Stimulated activated naive CD8-positive, alpha-beta T cell treated with anti-CD3 and anti-CD28 coated beads, Interleukin-15, amount 100 ng/mL, for 72 hours (primary cell): ENCODE measurements at regions not wholly inside any gene's neighbourhood (a gene's known extent, or its start where the extent isn't known, plus 50 kb on each side); places are given as distances from the start of the nearest gene placed in this dataset.
"Not testable (repeated sequence)": the region's sequence is repeated elsewhere in the genome, so short reads cannot be mapped to it uniquely, and the experiment has no call there.

Experiments
- ATAC-seq: fragments of 150-1000 bp; cut with Tn5 transposase; 2 replicates; pipeline ENCODE4 v1.10.0; 2021; ENCODE audit warnings: mild to moderate bottlenecking, moderate library complexity
- DNase-seq, 2 donors: peaks; one replicate each; pipeline ENCODE4 v3.0.0; 2021 to 2022
- H3K27ac Mint-ChIP-seq, 2 donors: one replicate each; pipeline ENCODE4 v1.8.0; 2022; ENCODE audit warnings: mild to moderate bottlenecking in 2 of 2, mixed read lengths in 2 of 2, moderate library complexity in 2 of 2
- H3K27me3 Mint-ChIP-seq: one replicate; pipeline ENCODE4 v1.8.0; 2022; ENCODE audit warnings: mixed read lengths
- H3K4me1 Mint-ChIP-seq: one replicate; pipeline ENCODE4 v1.8.0; 2022; ENCODE audit warnings: mild to moderate bottlenecking, mixed read lengths
- H3K4me3 Mint-ChIP-seq, 2 donors: one replicate each; pipeline ENCODE4 v1.8.0; 2022; ENCODE audit warnings: mild to moderate bottlenecking in 2 of 2, mixed read lengths in 2 of 2, moderate library complexity in 1 of 2
- H3K9me3 Mint-ChIP-seq, 2 donors: one replicate each; pipeline ENCODE4 v1.8.0; 2022; ENCODE audit warnings: mixed read lengths in 2 of 2

- H3K4me3 Mint-ChIP-seq: no peak overlapping the region
- no peaks in the 10 kb centered on the region for H3K4me1 Mint-ChIP-seq
- H3K27me3 Mint-ChIP-seq: no peaks in the 10 kb centered on the region
- no peak overlapping the region for H3K27ac Mint-ChIP-seq
- no peak for ATAC-seq
- DNase-seq: no peak
- peaks cover 21 to 28% of the 10 kb centered on the region in 2 donors for H3K9me3 Mint-ChIP-seq
These were observed 208.8 kb upstream of the ALG10 start for GRCh38 chr12:33813536-33813935.

GRCh38 chr12:33817713-33818112 lies 204.6 kb upstream of the ALG10 start:
- peaks cover 21 to 37% of the 10 kb centered on the region in 2 donors for H3K9me3 Mint-ChIP-seq
- ATAC-seq (peak; percentile 23), DNase-seq (no peak)
- no peaks in the 10 kb centered on the region for H3K27me3 Mint-ChIP-seq
- no peak overlapping the region for H3K4me3 Mint-ChIP-seq
- peak overlapping the region in 1 of 2 donors; percentile 2 for H3K27ac Mint-ChIP-seq
- H3K4me1 Mint-ChIP-seq: no peaks in the 10 kb centered on the region

- peaks cover 17 to 40% of the 10 kb centered on the region in 2 donors for H3K9me3 Mint-ChIP-seq
- H3K4me3 Mint-ChIP-seq: no peak overlapping the region
- no peaks in the 10 kb centered on the region for H3K27me3 Mint-ChIP-seq
- H3K27ac Mint-ChIP-seq: no peak overlapping the region
- no peaks in the 10 kb centered on the region for H3K4me1 Mint-ChIP-seq
- DNase-seq: no peak
- ATAC-seq: peak; percentile 35
These were observed 204.0 kb upstream of the ALG10 start for GRCh38 chr12:33818313-33818712.

GRCh38 chr12:33825442-33825841 lies 196.9 kb upstream of the ALG10 start:
- H3K4me1 Mint-ChIP-seq: no peaks in the 10 kb centered on the region

GRCh38 chr12:33825986-33826602 lies 196.2 kb upstream of the ALG10 start:
- H3K4me3 Mint-ChIP-seq: no peak overlapping the region
- DNase-seq (no peak), ATAC-seq (no peak)
- H3K4me1 Mint-ChIP-seq: no peaks in the 10 kb centered on the region
- H3K27me3 Mint-ChIP-seq: no peaks in the 10 kb centered on the region
- H3K9me3 Mint-ChIP-seq: peaks cover 0 to 18% of the 10 kb centered on the region in 2 donors
- no peak overlapping the region for H3K27ac Mint-ChIP-seq

More at GRCh38 chr12:33825442-33825841, 196.9 kb upstream of the ALG10 start:
- Mint-ChIP-seq H3K27ac (no peak overlapping the region), H3K9me3 (peaks cover 0 to 18% of the 10 kb centered on the region in 2 donors), H3K4me3 (no peak overlapping the region), H3K27me3 (no peaks in the 10 kb centered on the region)
- no peak for ATAC-seq
- no peak for DNase-seq

- DNase-seq (no peak), ATAC-seq (no peak)
- Mint-ChIP-seq H3K27me3 (no peaks in the 10 kb centered on the region), H3K4me3 (no peak overlapping the region), H3K4me1 (no peaks in the 10 kb centered on the region), H3K9me3 (peaks cover 0 to 10% of the 10 kb centered on the region in 2 donors), H3K27ac (no peak overlapping the region)
These were observed 194.0 kb upstream of the ALG10 start for GRCh38 chr12:33828326-33828725.

GRCh38 chr12:33830070-33830469 lies 192.2 kb upstream of the ALG10 start:
- ATAC-seq: no peak
- H3K27me3 Mint-ChIP-seq: no peaks in the 10 kb centered on the region
- no peak overlapping the region for H3K27ac Mint-ChIP-seq
- no peak for DNase-seq
- H3K9me3 Mint-ChIP-seq: peaks cover 0 to 9% of the 10 kb centered on the region in 2 donors
- H3K4me1 Mint-ChIP-seq: no peaks in the 10 kb centered on the region
- H3K4me3 Mint-ChIP-seq: no peak overlapping the region

- no peaks in the 10 kb centered on the region for H3K27me3 Mint-ChIP-seq
- H3K4me1 Mint-ChIP-seq: no peaks in the 10 kb centered on the region
- H3K27ac Mint-ChIP-seq: no peak overlapping the region
- peaks cover 0 to 6% of the 10 kb centered on the region in 2 donors for H3K9me3 Mint-ChIP-seq
- ATAC-seq (no peak), DNase-seq (no peak)
- H3K4me3 Mint-ChIP-seq: no peak overlapping the region
These were observed 189.4 kb upstream of the ALG10 start for GRCh38 chr12:33832900-33833299.

GRCh38 chr12:33834672-33835071 lies 187.6 kb upstream of the ALG10 start:
- ATAC-seq (no peak), DNase-seq (no peak)
- Mint-ChIP-seq H3K27me3 (no peaks in the 10 kb centered on the region), H3K4me1 (no peaks in the 10 kb centered on the region), H3K27ac (no peak overlapping the region), H3K4me3 (no peak overlapping the region), H3K9me3 (peaks cover 0 to 5% of the 10 kb centered on the region in 2 donors)

- ATAC-seq (no peak), DNase-seq (no peak)
- Mint-ChIP-seq H3K9me3 (peaks cover 25 to 26% of the 10 kb centered on the region in 2 donors), H3K27me3 (no peaks in the 10 kb centered on the region), H3K4me3 (no peak overlapping the region), H3K27ac (no peak overlapping the region), H3K4me1 (no peaks in the 10 kb centered on the region)
These were observed 145.7 kb upstream of the ALG10 start for GRCh38 chr12:33876618-33877017.

GRCh38 chr12:33892425-33892824 lies 129.9 kb upstream of the ALG10 start:
- H3K27ac Mint-ChIP-seq: no peak overlapping the region
- H3K27me3 Mint-ChIP-seq: no peaks in the 10 kb centered on the region
- H3K4me3 Mint-ChIP-seq: no peak overlapping the region
- no peak for DNase-seq
- H3K4me1 Mint-ChIP-seq: no peaks in the 10 kb centered on the region
- peaks cover 0 to 12% of the 10 kb centered on the region in 2 donors for H3K9me3 Mint-ChIP-seq
- no peak for ATAC-seq

- not testable (repeated sequence) for H3K4me1 Mint-ChIP-seq, DNase-seq, ATAC-seq, H3K4me3 Mint-ChIP-seq, H3K27me3 Mint-ChIP-seq, H3K27ac Mint-ChIP-seq
- H3K9me3 Mint-ChIP-seq: peaks cover 25 to 31% of the 10 kb centered on the region in 2 donors
These were observed 101.8 kb upstream of the ALG10 start for GRCh38 chr12:33920460-33920859.

- H3K4me1 Mint-ChIP-seq: no peaks in the 10 kb centered on the region
- peaks cover 19 to 40% of the 10 kb centered on the region in 2 donors for H3K9me3 Mint-ChIP-seq
- DNase-seq (no peak), ATAC-seq (no peak)
- no peak overlapping the region for H3K4me3 Mint-ChIP-seq
- no peaks in the 10 kb centered on the region for H3K27me3 Mint-ChIP-seq
- H3K27ac Mint-ChIP-seq: no peak overlapping the region
These were observed 96.2 kb upstream of the ALG10 start for GRCh38 chr12:33926095-33926494.

- H3K4me1 Mint-ChIP-seq, H3K27ac Mint-ChIP-seq, H3K4me3 Mint-ChIP-seq, DNase-seq, ATAC-seq, H3K9me3 Mint-ChIP-seq, H3K27me3 Mint-ChIP-seq: not testable (repeated sequence)
These were observed 84.6 kb upstream of the ALG10 start for GRCh38 chr12:33937669-33938068.

- Mint-ChIP-seq H3K4me3 (no peak overlapping the region), H3K27me3 (no peaks in the 10 kb centered on the region), H3K4me1 (no peaks in the 10 kb centered on the region), H3K9me3 (no peaks in the 10 kb centered on the region), H3K27ac (no peak overlapping the region)
- ATAC-seq: no peak
- DNase-seq: no peak
These were observed 80.1 kb upstream of the ALG10 start for GRCh38 chr12:33942172-33942571.

- DNase-seq (no peak), ATAC-seq (no peak)
- H3K27me3 Mint-ChIP-seq: no peaks in the 10 kb centered on the region
- no peak overlapping the region for H3K4me3 Mint-ChIP-seq
- no peak overlapping the region for H3K27ac Mint-ChIP-seq
- H3K9me3 Mint-ChIP-seq: peaks cover 9 to 13% of the 10 kb centered on the region in 2 donors
- H3K4me1 Mint-ChIP-seq: no peaks in the 10 kb centered on the region
These were observed 77.4 kb upstream of the ALG10 start for GRCh38 chr12:33944703-33945437.
